Frontal cortex (tissue), 3 donors: ENCODE measurements at regions not wholly inside any gene's neighbourhood (a gene's known extent, or its start where the extent isn't known, plus 50 kb on each side); places are given as distances from the start of the nearest gene placed in this dataset.
"Not testable (repeated sequence)": the region's sequence is repeated elsewhere in the genome, so short reads cannot be mapped to it uniquely, and the experiment has no call there.

Source experiments
- DNase-seq, 2 donors: peaks; one replicate each; pipeline ENCODE4 v3.0.0; 2012; ENCODE audit warnings: low spot score in 2 of 2
- FAIRE-seq: peaks from 2 replicates; lab custom pipeline; 2012; peaks lifted over from hg19 to GRCh38; lab: Jason Lieb, UNC
- donor health status: control.
- donor health status: control.
- donor health status: control.

DNA sequence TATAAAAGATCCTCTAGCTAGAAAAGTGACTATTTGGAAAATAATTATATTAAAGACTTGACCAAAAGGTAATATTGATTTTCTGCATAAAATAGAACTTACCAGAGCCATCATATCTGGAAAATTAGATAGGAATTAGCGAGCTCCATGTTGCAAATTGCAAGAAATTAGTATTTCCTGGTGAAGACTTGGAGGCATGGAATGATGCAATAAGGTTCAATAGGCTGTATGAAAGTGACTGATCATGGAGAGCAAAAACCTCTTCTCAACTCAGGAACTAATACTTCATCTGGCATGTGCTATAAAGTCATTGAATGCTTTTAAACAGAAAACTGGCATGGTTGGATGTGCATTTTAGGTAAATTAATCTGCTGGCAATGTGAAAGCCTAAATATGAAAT lies 66.3 kb upstream of the UFM1 start:
- DNase-seq (no peak), FAIRE-seq (no peak)

DNA sequence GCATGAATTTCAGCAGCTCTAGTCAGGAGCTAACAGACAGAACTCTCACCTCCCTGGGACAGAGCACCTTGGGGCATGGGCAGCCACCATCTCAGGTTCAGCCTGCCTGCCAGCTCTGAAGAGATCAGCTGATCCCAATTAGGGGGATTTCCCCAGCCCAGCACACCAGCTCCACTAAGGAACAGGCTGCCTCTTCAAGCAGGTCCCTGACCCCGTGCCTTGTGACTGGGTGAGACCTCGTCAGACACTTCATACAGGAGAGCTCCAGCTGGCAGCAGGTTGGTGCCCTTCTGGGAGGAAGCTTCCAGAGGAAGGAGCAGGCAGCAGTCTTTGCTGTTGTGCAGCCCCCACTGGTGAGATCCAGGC lies 84.5 kb upstream of the UFM1 start:
- DNase-seq, result no peak
- no peak for FAIRE-seq

GRCh38 chr13:38264363-38265131 lies 85.1 kb upstream of the UFM1 start:
- no peak for DNase-seq
- FAIRE-seq, result no peak

DNA sequence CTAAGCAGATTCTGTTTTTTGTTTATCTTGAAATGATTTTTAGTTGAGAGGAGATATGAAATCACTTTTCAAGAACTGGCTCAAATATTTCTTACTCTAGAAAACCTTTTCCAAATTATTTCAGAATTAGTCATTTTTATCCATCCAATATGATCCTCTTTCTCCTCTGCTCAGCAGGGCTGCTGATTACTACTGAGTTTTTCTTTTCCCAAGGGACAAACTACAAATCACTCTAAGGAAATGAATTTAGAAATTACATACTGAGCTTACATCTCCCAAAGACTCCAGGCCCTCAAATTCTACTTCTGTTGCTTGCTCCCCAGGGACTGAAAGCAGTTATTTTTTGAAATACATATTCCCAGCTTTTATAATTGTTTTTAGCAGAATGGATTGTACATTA lies 87.4 kb upstream of the UFM1 start:
- no peak for DNase-seq
- FAIRE-seq, result no peak

DNA sequence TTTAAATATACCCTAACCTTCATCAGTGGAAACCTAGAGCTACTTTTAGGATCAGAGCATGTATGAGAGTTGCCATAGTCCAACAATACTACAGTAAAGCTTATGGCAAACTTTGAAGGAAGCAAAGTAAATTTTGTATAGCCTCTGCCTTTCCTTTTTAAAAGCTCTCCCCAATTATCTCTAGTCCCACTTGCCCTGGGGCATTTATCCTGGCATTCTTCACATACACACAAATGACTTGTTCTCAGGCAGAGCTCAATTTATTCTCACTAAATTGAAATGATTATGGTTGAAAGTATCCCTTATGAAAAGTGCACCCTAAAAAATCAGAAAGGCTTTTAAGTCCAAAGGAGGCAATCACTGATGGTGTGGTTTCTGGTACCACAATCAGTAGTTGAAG lies 94.1 kb upstream of the UFM1 start:
- FAIRE-seq, result no peak
- DNase-seq, result no peak

DNA sequence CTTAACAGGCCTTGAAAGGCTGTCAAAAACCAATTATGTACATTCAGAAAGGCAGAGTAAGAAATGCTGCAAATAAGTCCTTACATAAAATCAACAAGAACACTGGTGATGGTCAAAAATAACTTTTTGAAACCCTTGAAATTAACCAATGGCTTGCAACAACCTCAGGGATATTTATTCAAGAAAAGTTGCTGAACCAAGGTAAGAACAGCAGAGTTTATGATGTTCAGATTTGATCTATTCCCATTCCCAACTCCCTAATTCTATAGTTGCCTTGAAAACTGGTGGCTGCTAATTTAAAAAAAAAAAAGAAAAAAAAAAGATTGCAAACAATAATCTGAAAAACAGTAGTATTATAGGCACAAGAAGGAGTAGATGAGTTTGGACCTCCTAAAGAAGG lies 109.8 kb upstream of the UFM1 start:
- DNase-seq (no peak), FAIRE-seq (no peak)

- no peak for DNase-seq
- FAIRE-seq, result no peak
Observed at GRCh38 chr13:38228322-38228721, 121.3 kb upstream of the UFM1 start.

DNA sequence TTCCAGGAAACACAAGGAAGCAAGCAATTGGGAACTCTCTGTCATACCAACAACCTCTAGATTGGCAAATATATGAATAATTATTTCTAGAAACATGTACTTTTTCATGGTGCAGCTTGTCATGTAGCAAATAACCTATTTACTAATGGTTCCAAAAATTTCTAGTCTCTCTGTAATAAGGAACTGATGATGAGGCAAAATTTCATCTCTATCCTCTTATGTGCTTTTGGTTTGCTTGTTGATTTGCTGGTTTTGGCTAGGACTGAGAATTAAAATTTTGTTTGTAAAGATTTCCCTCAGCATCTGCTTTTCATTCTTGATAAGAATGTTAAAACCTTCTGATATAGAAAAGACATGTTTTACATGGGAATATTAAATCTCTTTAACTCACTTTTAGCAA lies 123.2 kb upstream of the UFM1 start:
- no peak for FAIRE-seq
- DNase-seq, result no peak

- FAIRE-seq (no peak), DNase-seq (no peak)
Observed at GRCh38 chr13:38223089-38223488, 126.6 kb upstream of the UFM1 start.

DNA sequence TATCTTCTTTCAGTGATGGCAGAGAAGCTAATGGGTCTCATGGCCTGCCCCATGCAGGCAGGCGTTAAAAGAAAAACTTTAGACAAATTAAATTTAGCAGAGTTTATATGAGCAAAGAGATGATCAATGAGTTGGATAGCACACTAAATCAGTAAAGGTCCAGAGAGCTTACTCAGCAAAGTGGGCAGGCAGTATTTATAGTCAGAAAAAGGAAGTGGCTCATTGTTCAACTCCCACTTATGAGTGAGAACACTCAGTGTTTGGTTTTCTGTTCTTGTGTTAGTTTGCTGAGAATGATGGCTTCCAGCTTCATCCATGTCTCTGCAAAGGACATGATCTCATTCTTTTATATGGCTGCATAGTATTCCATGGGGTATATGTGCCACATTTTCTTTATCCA lies 128.5 kb upstream of the UFM1 start:
- not testable (repeated sequence) for FAIRE-seq, DNase-seq

DNA sequence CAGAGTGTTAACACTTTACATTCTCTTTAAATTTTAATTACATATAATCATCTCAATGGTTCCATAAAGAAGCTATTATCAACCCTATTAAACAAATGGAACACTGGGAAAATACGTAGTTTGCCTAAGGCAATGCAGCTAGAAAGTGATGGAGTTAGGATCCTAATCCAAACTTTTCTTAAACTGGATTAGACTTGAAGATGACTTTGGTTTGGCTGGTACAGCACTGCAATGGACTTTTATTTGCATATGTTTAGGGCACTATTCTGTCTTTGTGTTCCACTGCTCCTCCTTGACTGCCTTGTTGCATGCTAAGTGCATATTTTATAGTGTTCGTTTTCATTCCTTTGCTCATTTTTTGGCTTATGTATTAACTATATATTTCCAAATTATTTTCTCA lies 133.5 kb upstream of the UFM1 start:
- DNase-seq, result no peak
- no peak for FAIRE-seq

DNA sequence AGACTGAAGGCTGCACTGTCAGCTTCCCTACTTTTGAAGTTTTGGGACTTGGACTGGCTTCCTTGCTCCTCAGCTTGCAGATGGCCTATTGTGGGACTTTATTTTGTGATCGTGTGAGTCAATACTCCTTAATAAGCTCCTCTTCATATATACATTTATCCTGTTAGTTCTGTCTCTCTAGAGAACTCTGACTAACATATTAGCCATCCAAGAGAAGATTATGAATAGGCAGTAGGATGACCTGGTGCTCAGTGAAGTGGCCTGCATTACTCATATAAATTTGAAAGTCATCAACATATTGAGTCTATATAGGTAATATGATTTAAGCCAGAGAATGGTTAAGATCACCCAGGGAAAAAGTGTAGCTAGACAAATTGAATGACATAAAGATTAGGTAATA lies 136.3 kb upstream of the UFM1 start:
- no peak for FAIRE-seq
- DNase-seq, result no peak

DNA sequence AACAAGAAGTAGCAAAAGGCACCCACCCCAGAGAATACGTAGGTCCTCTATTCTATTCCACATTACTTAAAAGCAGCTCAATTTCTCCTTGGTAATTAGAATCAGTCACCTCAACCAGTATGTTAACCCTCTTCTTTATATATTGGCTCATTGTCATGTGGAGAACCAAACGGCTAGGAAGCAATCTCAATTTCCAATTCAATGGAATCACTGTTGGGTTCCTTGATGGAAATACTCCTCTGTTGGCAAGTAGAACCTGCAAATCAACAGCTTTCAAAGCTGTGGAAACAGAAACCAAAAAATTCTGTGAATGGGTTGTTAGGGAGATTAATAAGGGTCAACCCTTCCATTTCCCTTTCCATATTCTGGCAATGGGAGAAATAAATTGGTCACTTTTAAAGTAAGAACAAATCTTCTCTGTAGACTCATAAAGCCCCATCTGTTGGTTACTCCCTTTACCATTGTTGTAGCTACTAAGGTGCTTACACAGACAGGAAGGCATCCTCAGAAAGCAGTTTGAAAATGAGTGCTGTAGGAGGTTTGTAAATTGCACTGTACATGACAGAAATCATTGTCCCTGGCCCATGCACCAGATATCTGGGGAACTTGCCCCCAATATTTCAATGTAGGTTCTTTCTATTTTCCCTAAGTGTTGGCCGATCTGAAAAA lies 138.6 kb upstream of the UFM1 start:
- DNase-seq (no peak), FAIRE-seq (no peak)

GRCh38 chr13:38204556-38204955 lies 145.1 kb upstream of the UFM1 start:
- DNase-seq (no peak), FAIRE-seq (no peak)

GRCh38 chr13:38202740-38203139 lies 146.9 kb upstream of the UFM1 start:
- FAIRE-seq (no peak), DNase-seq (no peak)

GRCh38 chr13:38191016-38191415 lies 158.6 kb upstream of the UFM1 start:
- FAIRE-seq (no peak), DNase-seq (no peak)

DNA sequence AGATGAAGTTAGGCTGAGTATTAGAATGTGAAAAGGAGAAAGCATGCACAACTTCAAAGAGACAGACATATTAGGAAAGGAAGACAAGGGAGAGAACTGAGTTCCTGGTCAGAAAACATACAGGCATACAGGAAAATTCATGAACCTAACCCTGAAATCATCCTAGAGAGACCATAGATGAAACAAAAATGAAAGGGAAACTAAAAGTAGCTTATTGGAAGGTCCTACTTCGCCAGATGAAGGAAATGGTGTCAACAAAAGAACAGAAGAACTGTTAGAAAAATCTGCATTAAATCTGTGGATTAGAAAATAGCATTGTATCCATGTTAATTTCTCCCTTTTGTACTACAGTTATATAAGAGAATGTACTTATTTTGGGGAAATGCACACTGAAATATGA lies 169.0 kb upstream of the UFM1 start:
- DNase-seq, result no peak
- no peak for FAIRE-seq

GRCh38 chr13:38180126-38180525 lies 169.5 kb upstream of the UFM1 start:
- DNase-seq, result no peak
- no peak for FAIRE-seq

- FAIRE-seq (no peak), DNase-seq (no peak)
Observed at GRCh38 chr13:38176664-38177063, 173.0 kb upstream of the UFM1 start.

GRCh38 chr13:38173403-38173802 lies 176.2 kb upstream of the UFM1 start:
- FAIRE-seq, result no peak
- no peak for DNase-seq

DNA sequence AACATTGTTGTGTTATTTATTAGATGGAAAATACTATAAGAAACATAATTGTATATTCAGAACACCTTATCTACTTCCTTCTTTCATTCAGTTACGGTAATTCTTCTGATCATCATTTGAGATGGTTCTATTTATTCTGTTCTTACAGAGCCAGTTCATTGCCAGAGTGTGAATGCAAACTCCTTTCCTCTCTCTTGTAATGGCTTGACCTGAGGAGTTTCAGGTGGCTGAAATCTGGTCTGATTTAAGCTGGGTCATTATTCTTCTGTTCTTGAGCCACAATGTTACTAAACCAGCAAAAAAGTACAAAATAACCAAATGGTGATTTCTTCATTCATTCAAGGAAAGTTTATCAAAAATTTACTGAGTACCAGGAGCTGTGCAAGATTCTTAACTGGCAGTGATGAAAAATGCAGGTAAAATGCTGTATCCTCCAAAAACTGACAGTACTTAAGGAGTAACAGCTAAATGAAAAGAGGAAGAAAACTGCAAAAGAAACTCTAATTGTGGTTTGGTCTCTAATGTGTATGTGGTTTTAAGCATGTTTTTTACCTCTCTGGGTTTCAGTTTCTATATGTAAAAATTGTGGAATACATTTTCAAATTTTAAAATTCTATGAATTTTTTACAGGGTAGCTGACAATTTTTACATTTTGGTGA lies 182.4 kb upstream of the UFM1 start:
- FAIRE-seq, result no peak
- DNase-seq, result no peak
